Uterus (tissue), 2 donors: ENCODE measurements at regions not wholly inside any gene's neighbourhood (a gene's known extent, or its start where the extent isn't known, plus 50 kb on each side); places are given as distances from the start of the nearest gene placed in this dataset.

Experiments used
- CTCF ChIP-seq, 4 experiments: fragments of 200-600 bp in 2 of 4; fragments of 450-650 bp in 2 of 4; sonication (generic) in 2 of 4; IDR thresholded peaks; one replicate each; pipeline ENCODE4 v1.5.1; 2016 to 2019; ENCODE audit warnings: antibody characterized with exemption in 4 of 4, mild to moderate bottlenecking in 2 of 4, moderate library complexity in 1 of 4
- POLR2A ChIP-seq, 2 donors: fragments of 450-650 bp; IDR thresholded peaks; one replicate each; pipeline ENCODE4 v1.6.1; 2016; ENCODE audit warnings: antibody characterized with exemption in 2 of 2, mild to moderate bottlenecking in 1 of 2, moderate library complexity in 1 of 2

- TF ChIP-seq CTCF (IDR thresholded peaks at IDR 0.05) (no peak), POLR2A (IDR thresholded peaks at IDR 0.05) (no peak)
Observed at GRCh38 chr9:135303280-135303647, 176.3 kb upstream of the PPP1R26 start.
